Osteocyte (in vitro differentiated cells): ENCODE measurements at regions not wholly inside any gene's neighbourhood (a gene's known extent, or its start where the extent isn't known, plus 50 kb on each side); places are given as distances from the start of the nearest gene placed in this dataset.

Experiments
- DNase-seq: peaks from one replicate; pipeline ENCODE4 v3.0.0; 2021; ENCODE audit warnings: mixed read lengths; ENCODE audit not compliant: unreplicated experiment; ENCODE audit errors: extremely low spot score
- H3K27ac Mint-ChIP-seq: one replicate; pipeline ENCODE4 v1.8.0; 2021; ENCODE audit warnings: mild to moderate bottlenecking, mixed read lengths; ENCODE audit not compliant: unreplicated experiment
- H3K27me3 Mint-ChIP-seq: one replicate; pipeline ENCODE4 v1.8.0; 2021; ENCODE audit warnings: mixed read lengths; ENCODE audit not compliant: unreplicated experiment
- H3K36me3 Mint-ChIP-seq: one replicate; pipeline ENCODE4 v1.8.0; 2021; ENCODE audit warnings: mixed read lengths; ENCODE audit not compliant: unreplicated experiment
- H3K4me1 Mint-ChIP-seq: one replicate; pipeline ENCODE4 v1.8.0; 2021; ENCODE audit warnings: mixed read lengths; ENCODE audit not compliant: unreplicated experiment
- H3K4me3 Mint-ChIP-seq: one replicate; pipeline ENCODE4 v1.8.0; 2021; ENCODE audit warnings: mild to moderate bottlenecking, moderate library complexity, mixed read lengths; ENCODE audit not compliant: unreplicated experiment
- H3K9me3 Mint-ChIP-seq: one replicate; pipeline ENCODE4 v1.8.0; 2021; ENCODE audit warnings: mixed read lengths; ENCODE audit not compliant: unreplicated experiment
- TF ChIP-seq, protein P1 (sequence below): fragments of 200-600 bp; sonication (generic); IDR thresholded peaks from 2 replicates; pipeline ENCODE4 v1.5.0; 2021; ENCODE audit warnings: antibody characterized with exemption, mild to moderate bottlenecking, moderate library complexity

GRCh38 chr5:155969537-155969936 is 357.4 kb upstream of the SGCD start:
- no peaks in the 10 kb centered on the region for H3K4me1 Mint-ChIP-seq
- no peaks in the 10 kb centered on the region for H3K36me3 Mint-ChIP-seq
- H3K27ac Mint-ChIP-seq = no peak overlapping the region
- H3K27me3 Mint-ChIP-seq = peaks cover 5% of the 10 kb centered on the region
- DNase-seq = no peak
- peaks cover 14% of the 10 kb centered on the region for H3K9me3 Mint-ChIP-seq
- H3K4me3 Mint-ChIP-seq = no peak overlapping the region
- TF ChIP-seq, protein P1, sequence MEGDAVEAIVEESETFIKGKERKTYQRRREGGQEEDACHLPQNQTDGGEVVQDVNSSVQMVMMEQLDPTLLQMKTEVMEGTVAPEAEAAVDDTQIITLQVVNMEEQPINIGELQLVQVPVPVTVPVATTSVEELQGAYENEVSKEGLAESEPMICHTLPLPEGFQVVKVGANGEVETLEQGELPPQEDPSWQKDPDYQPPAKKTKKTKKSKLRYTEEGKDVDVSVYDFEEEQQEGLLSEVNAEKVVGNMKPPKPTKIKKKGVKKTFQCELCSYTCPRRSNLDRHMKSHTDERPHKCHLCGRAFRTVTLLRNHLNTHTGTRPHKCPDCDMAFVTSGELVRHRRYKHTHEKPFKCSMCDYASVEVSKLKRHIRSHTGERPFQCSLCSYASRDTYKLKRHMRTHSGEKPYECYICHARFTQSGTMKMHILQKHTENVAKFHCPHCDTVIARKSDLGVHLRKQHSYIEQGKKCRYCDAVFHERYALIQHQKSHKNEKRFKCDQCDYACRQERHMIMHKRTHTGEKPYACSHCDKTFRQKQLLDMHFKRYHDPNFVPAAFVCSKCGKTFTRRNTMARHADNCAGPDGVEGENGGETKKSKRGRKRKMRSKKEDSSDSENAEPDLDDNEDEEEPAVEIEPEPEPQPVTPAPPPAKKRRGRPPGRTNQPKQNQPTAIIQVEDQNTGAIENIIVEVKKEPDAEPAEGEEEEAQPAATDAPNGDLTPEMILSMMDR = no peak

GRCh38 chr5:155974369-155974768 is 352.6 kb upstream of the SGCD start:
- Mint-ChIP-seq H3K27me3 (peaks cover 5% of the 10 kb centered on the region), H3K27ac (no peak overlapping the region), H3K4me3 (no peak overlapping the region), H3K4me1 (peaks cover 7% of the 10 kb centered on the region), H3K36me3 (no peaks in the 10 kb centered on the region), H3K9me3 (no peaks in the 10 kb centered on the region)
- TF ChIP-seq, protein P1 = no peak
- no peak for DNase-seq

GRCh38 chr5:155978850-155979249 is 348.1 kb upstream of the SGCD start:
- no peaks in the 10 kb centered on the region for H3K36me3 Mint-ChIP-seq
- H3K27ac Mint-ChIP-seq = no peak overlapping the region
- TF ChIP-seq, protein P1 = no peak
- no peak overlapping the region for H3K4me3 Mint-ChIP-seq
- no peaks in the 10 kb centered on the region for H3K9me3 Mint-ChIP-seq
- DNase-seq = no peak
- H3K4me1 Mint-ChIP-seq = peaks cover 7% of the 10 kb centered on the region
- H3K27me3 Mint-ChIP-seq = no peaks in the 10 kb centered on the region

GRCh38 chr5:155982354-155982753 is 344.6 kb upstream of the SGCD start:
- peaks cover 7% of the 10 kb centered on the region for H3K4me1 Mint-ChIP-seq
- no peaks in the 10 kb centered on the region for H3K9me3 Mint-ChIP-seq
- H3K4me3 Mint-ChIP-seq = no peak overlapping the region
- no peaks in the 10 kb centered on the region for H3K27me3 Mint-ChIP-seq
- H3K27ac Mint-ChIP-seq = no peak overlapping the region
- no peak for DNase-seq
- no peaks in the 10 kb centered on the region for H3K36me3 Mint-ChIP-seq
- TF ChIP-seq, protein P1 = no peak

DNA sequence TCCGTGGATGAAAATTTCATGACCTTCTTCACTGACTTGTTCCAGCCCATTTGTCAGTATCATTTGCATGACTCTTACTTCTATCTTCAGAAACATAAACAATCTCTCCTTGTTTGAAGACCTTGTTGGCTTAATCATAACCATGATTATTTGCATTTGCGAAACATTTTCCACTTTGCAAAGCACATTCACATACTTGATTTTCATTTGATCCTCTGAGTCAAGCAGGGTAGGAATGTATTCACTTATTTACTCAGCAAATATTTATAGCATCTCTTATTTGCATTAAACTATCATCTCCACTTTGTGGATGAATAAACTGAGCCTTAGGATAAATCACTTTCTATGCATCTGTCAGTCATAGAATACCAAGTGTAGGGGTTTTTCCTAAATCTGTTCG is 343.0 kb upstream of the SGCD start:
- Mint-ChIP-seq H3K27me3 (no peaks in the 10 kb centered on the region), H3K4me3 (no peak overlapping the region), H3K9me3 (no peaks in the 10 kb centered on the region), H3K36me3 (no peaks in the 10 kb centered on the region), H3K4me1 (peaks cover under 1% of the 10 kb centered on the region), H3K27ac (no peak overlapping the region)
- DNase-seq = no peak
- TF ChIP-seq, protein P1 = no peak
